MCF 10A (cell line): ENCODE measurements at regions not wholly inside any gene's neighbourhood (a gene's known extent, or its start where the extent isn't known, plus 50 kb on each side); places are given as distances from the start of the nearest gene placed in this dataset.

Source experiments
- BruUV-seq: library from RNA; stranded (reverse); fragments of 400-500 nt; replicated peaks from 2 replicates; lab custom pipeline; 2021; lab: Mats Ljungman, UMichigan
- CTCF ChIA-PET: fragments of 300-600 bp; sonication (Branson Sonifier 250); formaldehyde crosslinking; extraction: SDS; loops from one replicate; lab custom pipeline; 2021; ENCODE audit warnings: antibody characterized with exemption, inconsistent platforms; lab: Yijun Ruan, JAX
- POLR2A ChIA-PET: fragments of 300-600, 350-650 bp; sonication (Branson Sonifier 250); formaldehyde crosslinking; extraction: SDS; loops from one replicate; lab custom pipeline; 2020; ENCODE audit warnings: antibody characterized with exemption, inconsistent platforms; lab: Yijun Ruan, JAX
- DNase-seq: peaks from one replicate; pipeline ENCODE4 v3.0.0-alpha.2; 2018; ENCODE audit not compliant: unreplicated experiment
- H3K27ac Mint-ChIP-seq: one replicate; pipeline ENCODE4 v1.8.0; 2022; ENCODE audit warnings: mild to moderate bottlenecking, low read depth, mixed read lengths; ENCODE audit not compliant: unreplicated experiment
- H3K27me3 Mint-ChIP-seq: one replicate; pipeline ENCODE4 v1.8.0; 2022; ENCODE audit warnings: mixed read lengths; ENCODE audit not compliant: insufficient read depth, unreplicated experiment
- H3K36me3 Mint-ChIP-seq: one replicate; pipeline ENCODE4 v1.8.0; 2022; ENCODE audit warnings: mild to moderate bottlenecking, moderate library complexity, mixed read lengths; ENCODE audit not compliant: insufficient read depth, unreplicated experiment
- H3K4me1 Mint-ChIP-seq: one replicate; pipeline ENCODE4 v1.8.0; 2022; ENCODE audit warnings: mixed read lengths; ENCODE audit not compliant: insufficient read depth, unreplicated experiment
- H3K4me3 Mint-ChIP-seq: one replicate; pipeline ENCODE4 v1.8.0; 2022; ENCODE audit warnings: mild to moderate bottlenecking, moderate library complexity, mixed read lengths; ENCODE audit not compliant: unreplicated experiment
- H3K9me3 Mint-ChIP-seq: one replicate; pipeline ENCODE4 v1.8.0; 2022; ENCODE audit warnings: mixed read lengths; ENCODE audit not compliant: unreplicated experiment
- intact Hi-C: fragments of 100-400 bp; cut with micrococcal nuclease; formaldehyde crosslinking; loops from 2 replicates; pipeline ENCODE4 v1.14.1; 2022
- TF ChIP-seq, protein P1 (sequence below): fragments of 200-600 bp; IDR thresholded peaks from one replicate; pipeline ENCODE4 v1.8.0; 2022; ENCODE audit warnings: antibody characterized with exemption, mild to moderate bottlenecking; ENCODE audit not compliant: unreplicated experiment

DNA sequence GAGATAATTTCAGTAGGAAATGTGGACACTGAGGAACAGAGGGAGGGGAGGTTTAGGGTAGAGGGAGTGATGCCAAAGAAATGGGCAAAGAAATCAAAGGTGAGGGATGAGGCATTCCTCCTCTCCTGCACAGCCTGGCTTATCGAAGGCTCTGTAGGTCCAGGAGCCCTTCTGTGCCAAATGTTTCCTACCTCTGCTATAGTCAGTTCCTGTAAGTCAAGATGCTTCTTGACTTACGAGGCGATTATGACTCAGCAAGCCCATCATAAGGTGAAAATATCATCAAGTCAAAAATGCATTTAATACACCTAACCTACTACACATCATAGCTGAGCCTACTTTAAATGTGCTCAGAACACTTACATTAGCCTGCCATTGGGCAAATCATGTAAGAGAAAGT is 60.0 kb upstream of the ARHGAP24 start:
- ChIA-PET POLR2A (no interaction called here), CTCF (no interaction called here)
- Mint-ChIP-seq H3K4me1 (no peaks in the 10 kb centered on the region), H3K36me3 (no peaks in the 10 kb centered on the region), H3K27ac (no peak overlapping the region), H3K27me3 (no peaks in the 10 kb centered on the region), H3K9me3 (no peaks in the 10 kb centered on the region), H3K4me3 (no peak overlapping the region)
- no TSS peak for BruUV-seq
- intact Hi-C loops = loop anchor here (5.0 kb wide), 1 partner anchor 332 kb away; no protein-coding TSS in a partner anchor
- TF ChIP-seq, protein P1, sequence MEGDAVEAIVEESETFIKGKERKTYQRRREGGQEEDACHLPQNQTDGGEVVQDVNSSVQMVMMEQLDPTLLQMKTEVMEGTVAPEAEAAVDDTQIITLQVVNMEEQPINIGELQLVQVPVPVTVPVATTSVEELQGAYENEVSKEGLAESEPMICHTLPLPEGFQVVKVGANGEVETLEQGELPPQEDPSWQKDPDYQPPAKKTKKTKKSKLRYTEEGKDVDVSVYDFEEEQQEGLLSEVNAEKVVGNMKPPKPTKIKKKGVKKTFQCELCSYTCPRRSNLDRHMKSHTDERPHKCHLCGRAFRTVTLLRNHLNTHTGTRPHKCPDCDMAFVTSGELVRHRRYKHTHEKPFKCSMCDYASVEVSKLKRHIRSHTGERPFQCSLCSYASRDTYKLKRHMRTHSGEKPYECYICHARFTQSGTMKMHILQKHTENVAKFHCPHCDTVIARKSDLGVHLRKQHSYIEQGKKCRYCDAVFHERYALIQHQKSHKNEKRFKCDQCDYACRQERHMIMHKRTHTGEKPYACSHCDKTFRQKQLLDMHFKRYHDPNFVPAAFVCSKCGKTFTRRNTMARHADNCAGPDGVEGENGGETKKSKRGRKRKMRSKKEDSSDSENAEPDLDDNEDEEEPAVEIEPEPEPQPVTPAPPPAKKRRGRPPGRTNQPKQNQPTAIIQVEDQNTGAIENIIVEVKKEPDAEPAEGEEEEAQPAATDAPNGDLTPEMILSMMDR = no peak
- DNase-seq = peak; percentile 9

DNA sequence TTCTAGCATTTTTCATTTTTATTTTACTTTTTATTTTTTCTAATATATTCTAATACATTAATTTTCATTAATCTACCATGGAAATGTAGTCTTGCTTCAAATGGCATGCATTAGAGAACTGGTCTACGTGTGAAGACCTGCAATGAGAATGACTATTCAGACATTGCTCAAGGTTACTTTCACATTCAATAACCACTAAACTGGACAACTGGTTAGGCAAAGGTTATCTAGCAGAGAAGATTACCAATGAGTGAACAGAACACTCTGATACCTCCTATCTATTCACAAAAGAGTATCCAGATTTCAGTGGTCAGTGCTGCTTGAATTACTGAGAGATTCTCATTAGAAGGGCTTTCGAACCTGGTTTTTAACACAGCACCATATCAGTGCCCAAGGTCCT is 58.9 kb upstream of the ARHGAP24 start:
- CTCF ChIA-PET = no interaction called here
- Mint-ChIP-seq H3K4me1 (no peaks in the 10 kb centered on the region), H3K27me3 (no peaks in the 10 kb centered on the region), H3K9me3 (no peaks in the 10 kb centered on the region), H3K4me3 (no peak overlapping the region), H3K27ac (no peak overlapping the region), H3K36me3 (no peaks in the 10 kb centered on the region)
- intact Hi-C loops = loop anchor here (5.0 kb wide), 1 partner anchor 331 kb away; no protein-coding TSS in a partner anchor
- no TSS peak for BruUV-seq
- POLR2A ChIA-PET = no interaction called here
- TF ChIP-seq, protein P1 = no peak
- DNase-seq = no peak

DNA sequence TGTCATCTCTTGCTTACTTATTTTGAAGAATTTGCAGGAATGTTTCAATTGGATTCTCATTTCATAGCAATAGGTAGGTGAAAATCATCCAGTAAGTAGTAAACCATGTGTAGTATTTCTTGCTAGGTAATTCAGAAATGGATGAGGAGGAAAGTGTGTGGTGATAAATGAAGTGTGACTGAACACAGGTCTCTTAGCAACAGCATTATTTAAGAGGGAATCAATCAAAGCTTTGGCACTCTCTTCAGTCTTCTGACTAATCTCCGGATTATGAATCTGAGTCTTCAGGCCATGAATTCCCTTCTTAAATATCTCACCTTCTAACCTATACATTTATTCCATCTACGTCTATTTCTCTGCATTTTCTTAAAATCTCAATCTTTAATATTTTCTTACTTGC is 55.8 kb upstream of the ARHGAP24 start:
- H3K27me3 Mint-ChIP-seq = no peaks in the 10 kb centered on the region
- TF ChIP-seq, protein P1 = no peak
- no peaks in the 10 kb centered on the region for H3K4me1 Mint-ChIP-seq
- intact Hi-C loops = loop anchor here (5.0 kb wide), 1 partner anchor 328 kb away; no protein-coding TSS in a partner anchor
- no peak overlapping the region for H3K4me3 Mint-ChIP-seq
- no peaks in the 10 kb centered on the region for H3K36me3 Mint-ChIP-seq
- ChIA-PET CTCF (no interaction called here), POLR2A (no interaction called here)
- no peak for DNase-seq
- H3K9me3 Mint-ChIP-seq = no peaks in the 10 kb centered on the region
- no TSS peak for BruUV-seq
- no peak overlapping the region for H3K27ac Mint-ChIP-seq

DNA sequence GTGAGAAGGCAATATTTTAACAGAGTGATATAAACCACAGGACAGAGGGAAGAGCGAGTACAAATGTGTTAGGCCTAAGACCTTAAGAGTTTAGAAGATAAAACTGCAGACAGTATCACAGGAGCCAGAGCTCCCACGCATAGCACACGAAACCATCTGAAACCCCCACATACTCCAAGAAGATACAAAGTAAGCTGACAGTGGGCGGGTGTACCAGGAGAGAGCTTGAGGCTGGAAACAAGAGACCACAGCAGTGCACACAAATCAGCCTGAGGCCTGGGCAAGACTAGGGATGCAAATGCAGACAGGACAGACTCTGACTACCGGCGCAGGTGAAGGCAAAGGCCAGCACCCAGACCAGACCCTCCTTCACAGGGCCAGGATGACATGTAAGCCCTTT is 54.1 kb upstream of the ARHGAP24 start:
- H3K27me3 Mint-ChIP-seq = no peaks in the 10 kb centered on the region
- no TSS peak for BruUV-seq
- DNase-seq = no peak
- CTCF ChIA-PET = no interaction called here
- H3K27ac Mint-ChIP-seq = no peak overlapping the region
- H3K4me3 Mint-ChIP-seq = no peak overlapping the region
- H3K9me3 Mint-ChIP-seq = no peaks in the 10 kb centered on the region
- intact Hi-C loops = no loop called here
- H3K36me3 Mint-ChIP-seq = no peaks in the 10 kb centered on the region
- TF ChIP-seq, protein P1 = no peak
- POLR2A ChIA-PET = no interaction called here
- H3K4me1 Mint-ChIP-seq = no peaks in the 10 kb centered on the region
